CD4-positive, alpha-beta T cell treated with Interleukin-17A for 1 hour (primary cell): ENCODE measurements at regions not wholly inside any gene's neighbourhood (a gene's known extent, or its start where the extent isn't known, plus 50 kb on each side); places are given as distances from the start of the nearest gene placed in this dataset.
"Not testable (repeated sequence)": the region's sequence is repeated elsewhere in the genome, so short reads cannot be mapped to it uniquely, and the experiment has no call there.

Experiments
- DNase-seq: peaks from one replicate; pipeline ENCODE4 v3.0.0-alpha.2; 2020

- DNase-seq: no peak
Observed at GRCh38 chr10:78464118-78464855, 430.6 kb downstream of the RPS24 start.

- DNase-seq: no peak
Observed at GRCh38 chr10:78464856-78465267, 431.2 kb downstream of the RPS24 start.

- no peak for DNase-seq
Observed at GRCh38 chr10:78465431-78465830, 431.8 kb downstream of the RPS24 start.

- no peak for DNase-seq
Observed at GRCh38 chr10:78467496-78468106, 433.9 kb downstream of the RPS24 start.

- DNase-seq: not testable (repeated sequence)
Observed at GRCh38 chr10:78468731-78469130, 435.1 kb downstream of the RPS24 start.

GRCh38 chr10:78470267-78471103 lies 436.8 kb downstream of the RPS24 start:
- DNase-seq: no peak

- DNase-seq: no peak
Observed at GRCh38 chr10:78471326-78471722, 437.7 kb downstream of the RPS24 start.

GRCh38 chr10:78471723-78472550 lies 438.3 kb downstream of the RPS24 start:
- DNase-seq: no peak

GRCh38 chr10:78472551-78472890 lies 438.9 kb downstream of the RPS24 start:
- no peak for DNase-seq

GRCh38 chr10:78473006-78473405 lies 439.3 kb downstream of the RPS24 start:
- no peak for DNase-seq

- no peak for DNase-seq
Observed at GRCh38 chr10:78474743-78475142, 441.1 kb downstream of the RPS24 start.

GRCh38 chr10:78475437-78475836 lies 441.8 kb downstream of the RPS24 start:
- DNase-seq: no peak

GRCh38 chr10:78476156-78476555 lies 442.5 kb downstream of the RPS24 start:
- no peak for DNase-seq

GRCh38 chr10:78476844-78477243 lies 443.2 kb downstream of the RPS24 start:
- no peak for DNase-seq

- DNase-seq: no peak
Observed at GRCh38 chr10:78478919-78479318, 445.3 kb downstream of the RPS24 start.

GRCh38 chr10:78479467-78479866 lies 445.8 kb downstream of the RPS24 start:
- DNase-seq: no peak

- no peak for DNase-seq
Observed at GRCh38 chr10:78481842-78482241, 448.2 kb downstream of the RPS24 start.

- DNase-seq: no peak
Observed at GRCh38 chr10:78483641-78484040, 450.0 kb downstream of the RPS24 start.

GRCh38 chr10:78489034-78489433 lies 455.4 kb downstream of the RPS24 start:
- no peak for DNase-seq

- no peak for DNase-seq
Observed at GRCh38 chr10:78491812-78492211, 458.1 kb downstream of the RPS24 start.

- DNase-seq: no peak
Observed at GRCh38 chr10:78492424-78492823, 458.8 kb downstream of the RPS24 start.

GRCh38 chr10:78494179-78494578 lies 460.5 kb downstream of the RPS24 start:
- no peak for DNase-seq
